ENCODE measurements at regions not wholly inside any gene's neighbourhood (a gene's known extent, or its start where the extent isn't known, plus 50 kb on each side); places are given as distances from the start of the nearest gene placed in this dataset.

DNA sequence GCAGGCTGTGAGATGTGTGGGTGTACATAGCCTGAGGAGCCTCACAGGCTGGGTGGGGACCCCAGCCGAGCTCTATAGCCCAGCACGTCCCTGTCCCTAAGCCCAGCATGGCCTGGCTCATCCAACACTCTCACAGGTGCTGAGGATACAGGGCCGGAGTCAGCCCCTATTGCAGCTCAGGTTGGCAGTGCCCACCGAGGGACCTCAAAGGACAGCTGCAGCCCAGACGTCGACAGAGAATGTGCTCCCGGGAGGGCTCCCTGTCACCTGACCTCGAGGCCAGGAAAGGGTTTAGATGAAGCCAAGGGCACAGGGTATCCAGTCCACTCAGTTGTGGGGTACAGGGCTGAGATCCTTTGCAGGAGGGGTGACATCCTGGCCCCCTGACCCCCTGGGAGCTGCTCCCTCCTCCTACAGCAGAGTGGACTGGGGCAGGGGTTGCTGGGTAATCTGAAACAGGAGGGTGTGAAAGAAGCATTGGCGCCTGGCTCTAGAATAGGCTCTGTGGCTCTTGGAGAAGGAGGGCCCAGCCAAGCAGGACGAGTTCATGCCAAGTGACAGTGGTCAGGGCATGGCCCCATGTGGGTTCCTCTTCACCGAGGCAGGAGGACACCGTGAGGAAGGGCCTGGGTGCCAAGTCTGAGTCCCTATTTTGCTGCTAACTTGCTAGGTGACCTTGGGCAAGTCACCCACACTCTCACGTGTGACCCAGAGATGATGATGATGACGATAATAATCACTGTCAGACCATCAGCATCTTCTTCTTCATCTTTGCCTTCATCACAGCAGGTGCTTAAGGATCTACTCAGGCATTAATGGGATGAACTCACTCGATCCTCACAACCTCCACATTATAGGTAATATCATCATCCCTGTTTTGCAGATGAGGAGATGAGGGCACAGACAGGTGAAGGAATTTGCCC lies 68.0 kb downstream of the RMI2 start:
- no peak for TF ChIP-seq CTCF (IDR thresholded peaks at IDR 0.05)
- no peak for TF ChIP-seq EP300 (IDR thresholded peaks at IDR 0.05)

Data from esophagus muscularis mucosa (tissue), 3 donors.